ENCODE measurements at regions not wholly inside any gene's neighbourhood (a gene's known extent, or its start where the extent isn't known, plus 50 kb on each side); places are given as distances from the start of the nearest gene placed in this dataset.

DNA sequence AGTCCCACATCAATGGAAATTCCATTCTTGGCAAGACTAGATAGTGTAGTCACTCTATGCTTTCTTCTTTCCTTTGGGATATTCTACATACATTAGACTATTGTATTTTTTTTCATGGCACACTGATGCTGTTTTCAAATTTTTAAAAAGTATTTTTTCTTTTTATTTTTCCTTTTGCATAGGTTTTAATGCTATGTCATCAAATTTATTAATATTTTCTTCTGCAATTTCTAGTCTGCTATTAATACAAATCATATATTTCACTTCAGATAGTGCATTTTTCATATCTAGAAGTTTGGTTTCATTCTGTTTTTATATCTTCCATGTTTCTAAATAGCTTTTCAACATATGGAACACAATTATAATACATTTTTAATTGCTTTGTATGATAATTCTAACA, 2050.1 kb upstream of the PRR20A start:
- H3K36me3 ChIP-seq (ENCODE audit: insufficient read depth, low read length), result no peaks in the 10 kb centered on the region
- H3K4me3 ChIP-seq (ENCODE audit: insufficient read depth, low read length), result no peak overlapping the region
- TF ChIP-seq, protein P1, sequence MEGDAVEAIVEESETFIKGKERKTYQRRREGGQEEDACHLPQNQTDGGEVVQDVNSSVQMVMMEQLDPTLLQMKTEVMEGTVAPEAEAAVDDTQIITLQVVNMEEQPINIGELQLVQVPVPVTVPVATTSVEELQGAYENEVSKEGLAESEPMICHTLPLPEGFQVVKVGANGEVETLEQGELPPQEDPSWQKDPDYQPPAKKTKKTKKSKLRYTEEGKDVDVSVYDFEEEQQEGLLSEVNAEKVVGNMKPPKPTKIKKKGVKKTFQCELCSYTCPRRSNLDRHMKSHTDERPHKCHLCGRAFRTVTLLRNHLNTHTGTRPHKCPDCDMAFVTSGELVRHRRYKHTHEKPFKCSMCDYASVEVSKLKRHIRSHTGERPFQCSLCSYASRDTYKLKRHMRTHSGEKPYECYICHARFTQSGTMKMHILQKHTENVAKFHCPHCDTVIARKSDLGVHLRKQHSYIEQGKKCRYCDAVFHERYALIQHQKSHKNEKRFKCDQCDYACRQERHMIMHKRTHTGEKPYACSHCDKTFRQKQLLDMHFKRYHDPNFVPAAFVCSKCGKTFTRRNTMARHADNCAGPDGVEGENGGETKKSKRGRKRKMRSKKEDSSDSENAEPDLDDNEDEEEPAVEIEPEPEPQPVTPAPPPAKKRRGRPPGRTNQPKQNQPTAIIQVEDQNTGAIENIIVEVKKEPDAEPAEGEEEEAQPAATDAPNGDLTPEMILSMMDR (IDR thresholded peaks at IDR 0.05; ENCODE audit: extremely low read depth, low read depth, low read length), result no peak
- H3K4me2 ChIP-seq (ENCODE audit: insufficient read depth, low read length), result no peak overlapping the region
- H2AFZ ChIP-seq (ENCODE audit: low read length), result no peak overlapping the region
- DNase-seq (ENCODE audit: insufficient read length, low spot score, missing footprints), result no peak
- H3K4me1 ChIP-seq (ENCODE audit: insufficient read depth, low read length), result no peaks in the 10 kb centered on the region
- H3K27me3 ChIP-seq (ENCODE audit: insufficient read depth, low read length), result no peaks in the 10 kb centered on the region
- H3K79me2 ChIP-seq (ENCODE audit: insufficient read depth, low read length), result no peaks in the 10 kb centered on the region
- H3K27ac ChIP-seq (ENCODE audit: low read depth, low read length), result no peak overlapping the region
- H3K9me3 ChIP-seq (ENCODE audit: low read depth, low read length), result peaks cover 6% of the 10 kb centered on the region
- H4K20me1 ChIP-seq (ENCODE audit: insufficient read depth, low read length), result no peaks in the 10 kb centered on the region

DNA sequence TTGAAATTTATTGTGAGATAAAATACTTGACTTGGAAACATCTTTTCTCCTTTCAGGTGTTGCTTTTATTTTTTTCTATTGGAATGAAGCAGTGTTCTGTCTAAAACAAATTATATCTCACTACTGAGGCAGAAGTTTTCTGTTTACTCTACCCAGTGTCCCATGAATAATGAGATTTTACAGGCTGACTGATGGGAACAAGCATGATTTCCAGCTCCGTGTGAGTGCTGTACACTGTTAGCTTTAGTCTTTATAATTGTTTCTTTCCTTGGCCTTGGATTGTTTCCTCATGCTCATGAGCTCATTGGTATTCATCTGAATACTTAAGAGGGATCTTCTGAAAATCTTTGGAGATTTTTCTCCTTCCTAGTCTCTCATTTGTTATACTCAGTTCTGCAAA, 2049.5 kb upstream of the PRR20A start:
- DNase-seq (ENCODE audit: insufficient read length, low spot score, missing footprints), result no peak
- H3K79me2 ChIP-seq (ENCODE audit: insufficient read depth, low read length), result no peaks in the 10 kb centered on the region
- peaks cover 6% of the 10 kb centered on the region for H3K9me3 ChIP-seq (ENCODE audit: low read depth, low read length)
- no peak overlapping the region for H3K4me2 ChIP-seq (ENCODE audit: insufficient read depth, low read length)
- H3K27ac ChIP-seq (ENCODE audit: low read depth, low read length), result no peak overlapping the region
- no peak overlapping the region for H3K4me3 ChIP-seq (ENCODE audit: insufficient read depth, low read length)
- TF ChIP-seq, protein P1 (IDR thresholded peaks at IDR 0.05; ENCODE audit: extremely low read depth, low read depth, low read length), result no peak
- H3K36me3 ChIP-seq (ENCODE audit: insufficient read depth, low read length), result no peaks in the 10 kb centered on the region
- no peaks in the 10 kb centered on the region for H4K20me1 ChIP-seq (ENCODE audit: insufficient read depth, low read length)
- H2AFZ ChIP-seq (ENCODE audit: low read length), result no peak overlapping the region
- no peaks in the 10 kb centered on the region for H3K4me1 ChIP-seq (ENCODE audit: insufficient read depth, low read length)
- no peaks in the 10 kb centered on the region for H3K27me3 ChIP-seq (ENCODE audit: insufficient read depth, low read length)

DNA sequence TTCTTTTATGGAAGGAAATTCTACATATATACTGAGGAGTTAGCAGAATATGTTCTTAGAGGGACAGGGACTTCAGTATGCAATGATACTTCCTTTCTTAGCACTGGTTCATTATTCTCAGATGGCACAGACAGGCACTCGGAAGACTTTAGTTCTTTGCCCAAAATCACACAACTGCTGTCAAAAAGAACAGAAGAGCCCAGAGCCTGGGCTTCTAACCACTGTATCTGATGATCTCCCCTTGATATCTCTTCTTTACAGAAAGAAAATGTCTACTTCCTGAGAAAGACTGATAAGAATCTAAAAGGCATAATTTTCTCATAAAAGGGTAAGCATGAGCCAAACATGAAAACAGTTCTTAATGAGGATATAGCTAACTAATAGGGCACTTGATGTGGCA, 2034.2 kb upstream of the PRR20A start:
- H4K20me1 ChIP-seq (ENCODE audit: insufficient read depth, low read length), result no peaks in the 10 kb centered on the region
- H3K36me3 ChIP-seq (ENCODE audit: insufficient read depth, low read length), result no peaks in the 10 kb centered on the region
- DNase-seq (ENCODE audit: insufficient read length, low spot score, missing footprints), result no peak
- no peak overlapping the region for H3K27ac ChIP-seq (ENCODE audit: low read depth, low read length)
- H3K4me1 ChIP-seq (ENCODE audit: insufficient read depth, low read length), result no peaks in the 10 kb centered on the region
- no peaks in the 10 kb centered on the region for H3K79me2 ChIP-seq (ENCODE audit: insufficient read depth, low read length)
- no peak overlapping the region for H3K4me2 ChIP-seq (ENCODE audit: insufficient read depth, low read length)
- no peak overlapping the region for H3K4me3 ChIP-seq (ENCODE audit: insufficient read depth, low read length)
- TF ChIP-seq, protein P1 (IDR thresholded peaks at IDR 0.05; ENCODE audit: extremely low read depth, low read depth, low read length), result no peak
- no peaks in the 10 kb centered on the region for H3K27me3 ChIP-seq (ENCODE audit: insufficient read depth, low read length)
- H3K9me3 ChIP-seq (ENCODE audit: low read depth, low read length), result no peaks in the 10 kb centered on the region
- no peak overlapping the region for H2AFZ ChIP-seq (ENCODE audit: low read length)

DNA sequence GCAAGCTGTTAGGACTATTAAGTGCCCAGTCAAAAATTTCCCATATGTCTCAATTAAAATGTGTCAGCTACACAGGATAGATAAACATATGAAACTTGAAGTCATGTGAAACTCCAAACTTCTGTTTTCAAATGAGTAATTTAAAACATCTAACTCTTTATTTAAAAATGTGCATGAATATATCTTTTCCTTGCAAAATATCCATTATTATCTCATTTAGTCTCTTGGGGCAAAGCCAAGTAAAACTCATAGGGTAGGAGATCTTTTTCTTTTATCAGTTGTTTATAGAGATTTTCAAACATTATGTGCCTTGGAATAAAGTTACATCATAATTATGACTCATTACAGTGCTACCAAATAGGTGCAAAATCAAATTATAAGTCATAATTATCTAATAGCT, 2020.1 kb upstream of the PRR20A start:
- DNase-seq (ENCODE audit: insufficient read length, low spot score, missing footprints), result no peak
- H3K27me3 ChIP-seq (ENCODE audit: insufficient read depth, low read length), result no peaks in the 10 kb centered on the region
- no peaks in the 10 kb centered on the region for H3K79me2 ChIP-seq (ENCODE audit: insufficient read depth, low read length)
- H3K36me3 ChIP-seq (ENCODE audit: insufficient read depth, low read length), result no peaks in the 10 kb centered on the region
- H3K4me2 ChIP-seq (ENCODE audit: insufficient read depth, low read length), result no peak overlapping the region
- H4K20me1 ChIP-seq (ENCODE audit: insufficient read depth, low read length), result no peaks in the 10 kb centered on the region
- no peak overlapping the region for H2AFZ ChIP-seq (ENCODE audit: low read length)
- H3K4me1 ChIP-seq (ENCODE audit: insufficient read depth, low read length), result no peaks in the 10 kb centered on the region
- no peaks in the 10 kb centered on the region for H3K9me3 ChIP-seq (ENCODE audit: low read depth, low read length)
- TF ChIP-seq, protein P1 (IDR thresholded peaks at IDR 0.05; ENCODE audit: extremely low read depth, low read depth, low read length), result no peak
- no peak overlapping the region for H3K4me3 ChIP-seq (ENCODE audit: insufficient read depth, low read length)
- H3K27ac ChIP-seq (ENCODE audit: low read depth, low read length), result no peak overlapping the region

All from osteoblast (primary cell).